ENCODE measurements at regions not wholly inside any gene's neighbourhood (a gene's known extent, or its start where the extent isn't known, plus 50 kb on each side); places are given as distances from the start of the nearest gene placed in this dataset.

GRCh38 chr1:56033321-56034037 is 545.9 kb downstream of the PLPP3 start:
- H3K4me2 ChIP-seq (ENCODE audit: low read length): no peak overlapping the region
- no peak overlapping the region for H3K9ac ChIP-seq (ENCODE audit: low read length)
- no peaks in the 10 kb centered on the region for H3K36me3 ChIP-seq (ENCODE audit: insufficient read depth, low read length)
- H3K9me3 ChIP-seq (ENCODE audit: low read length): no peaks in the 10 kb centered on the region
- no peak overlapping the region for H3K4me3 ChIP-seq (ENCODE audit: low read depth, low read length, poor library complexity, severe bottlenecking)
- no peak for TF ChIP-seq CTCF (IDR thresholded peaks at IDR 0.05; ENCODE audit: low read length)
- TF ChIP-seq EZH2 (IDR thresholded peaks at IDR 0.05; ENCODE audit: borderline replicate concordance, low read length): no peak
- H3F3A ChIP-seq (ENCODE audit: insufficient read depth, low read length): no peaks in the 10 kb centered on the region
- no peaks in the 10 kb centered on the region for H4K20me1 ChIP-seq (ENCODE audit: insufficient read depth, low read length)
- no peaks in the 10 kb centered on the region for H3K27me3 ChIP-seq (ENCODE audit: insufficient read depth, low read length)
- no peaks in the 10 kb centered on the region for H3K9me2 ChIP-seq (ENCODE audit: low read depth, low read length)
- H3K27ac ChIP-seq (ENCODE audit: low read depth, low read length, poor library complexity, severe bottlenecking): no peak overlapping the region
- H2AFZ ChIP-seq (ENCODE audit: low read length): no peak overlapping the region
- H3K4me1 ChIP-seq (ENCODE audit: insufficient read depth, low read length, severe bottlenecking): no peaks in the 10 kb centered on the region
- H3K79me2 ChIP-seq (ENCODE audit: insufficient read depth, low read length): no peaks in the 10 kb centered on the region

- H3K27ac ChIP-seq (ENCODE audit: low read depth, low read length, poor library complexity, severe bottlenecking): no peak overlapping the region
- no peak overlapping the region for H3K4me2 ChIP-seq (ENCODE audit: low read length)
- no peaks in the 10 kb centered on the region for H3K36me3 ChIP-seq (ENCODE audit: insufficient read depth, low read length)
- H3K9me2 ChIP-seq (ENCODE audit: low read depth, low read length): no peaks in the 10 kb centered on the region
- no peaks in the 10 kb centered on the region for H3K27me3 ChIP-seq (ENCODE audit: insufficient read depth, low read length)
- H3K4me1 ChIP-seq (ENCODE audit: insufficient read depth, low read length, severe bottlenecking): no peaks in the 10 kb centered on the region
- TF ChIP-seq EZH2 (IDR thresholded peaks at IDR 0.05; ENCODE audit: borderline replicate concordance, low read length) (no peak), CTCF (IDR thresholded peaks at IDR 0.05; ENCODE audit: low read length) (no peak)
- H3K9me3 ChIP-seq (ENCODE audit: low read length): no peaks in the 10 kb centered on the region
- H2AFZ ChIP-seq (ENCODE audit: low read length): no peak overlapping the region
- H4K20me1 ChIP-seq (ENCODE audit: insufficient read depth, low read length): no peaks in the 10 kb centered on the region
- H3F3A ChIP-seq (ENCODE audit: insufficient read depth, low read length): no peaks in the 10 kb centered on the region
- no peaks in the 10 kb centered on the region for H3K79me2 ChIP-seq (ENCODE audit: insufficient read depth, low read length)
- no peak overlapping the region for H3K9ac ChIP-seq (ENCODE audit: low read length)
- no peak overlapping the region for H3K4me3 ChIP-seq (ENCODE audit: low read depth, low read length, poor library complexity, severe bottlenecking)
Observed at GRCh38 chr1:56032096-56032676, 547.2 kb downstream of the PLPP3 start.

- no peaks in the 10 kb centered on the region for H4K20me1 ChIP-seq (ENCODE audit: insufficient read depth, low read length)
- H2AFZ ChIP-seq (ENCODE audit: low read length): no peak overlapping the region
- H3K4me3 ChIP-seq (ENCODE audit: low read depth, low read length, poor library complexity, severe bottlenecking): no peak overlapping the region
- H3K9me3 ChIP-seq (ENCODE audit: low read length): no peaks in the 10 kb centered on the region
- no peaks in the 10 kb centered on the region for H3K79me2 ChIP-seq (ENCODE audit: insufficient read depth, low read length)
- H3K9me2 ChIP-seq (ENCODE audit: low read depth, low read length): no peaks in the 10 kb centered on the region
- H3K4me1 ChIP-seq (ENCODE audit: insufficient read depth, low read length, severe bottlenecking): no peaks in the 10 kb centered on the region
- no peaks in the 10 kb centered on the region for H3K36me3 ChIP-seq (ENCODE audit: insufficient read depth, low read length)
- H3K27ac ChIP-seq (ENCODE audit: low read depth, low read length, poor library complexity, severe bottlenecking): no peak overlapping the region
- no peaks in the 10 kb centered on the region for H3F3A ChIP-seq (ENCODE audit: insufficient read depth, low read length)
- H3K27me3 ChIP-seq (ENCODE audit: insufficient read depth, low read length): no peaks in the 10 kb centered on the region
- H3K9ac ChIP-seq (ENCODE audit: low read length): no peak overlapping the region
- TF ChIP-seq EZH2 (IDR thresholded peaks at IDR 0.05; ENCODE audit: borderline replicate concordance, low read length) (no peak), CTCF (IDR thresholded peaks at IDR 0.05; ENCODE audit: low read length) (no peak)
- H3K4me2 ChIP-seq (ENCODE audit: low read length): no peak overlapping the region
Observed at GRCh38 chr1:56031001-56031400, 548.4 kb downstream of the PLPP3 start.
